Ishikawa (cell line): ENCODE measurements at regions not wholly inside any gene's neighbourhood (a gene's known extent, or its start where the extent isn't known, plus 50 kb on each side); places are given as distances from the start of the nearest gene placed in this dataset.

Source experiments
- TAF1 ChIP-seq: IDR thresholded peaks from 2 replicates; pipeline ENCODE4 v1.6.1; 2012; ENCODE audit warnings: low read depth, mild to moderate bottlenecking
- TEAD4 ChIP-seq: IDR thresholded peaks from 2 replicates; pipeline ENCODE4 v1.6.1; 2012
- YY1 ChIP-seq: IDR thresholded peaks from 2 replicates; pipeline ENCODE4 v1.6.1; 2012; ENCODE audit warnings: low read depth

GRCh38 chr6:140537834-140538705 lies 1163.6 kb upstream of the CITED2 start:
- peak; percentile 77 for TF ChIP-seq TEAD4
- TF ChIP-seq TAF1 = no peak
- no peak for TF ChIP-seq YY1
